K562 (cell line): ENCODE measurements at regions not wholly inside any gene's neighbourhood (a gene's known extent, or its start where the extent isn't known, plus 50 kb on each side); places are given as distances from the start of the nearest gene placed in this dataset.

Experiments
- REST ChIP-seq, 2 experiments: fragments of 450-650 bp; formaldehyde crosslinking in 1 of 2; IDR thresholded peaks; 2 replicates each; pipeline versions ENCODE4 v1.4.0 to v1.6.1; 2014 to 2020; ENCODE audit warnings: mild to moderate bottlenecking in 2 of 2, borderline replicate concordance in 1 of 2, low read depth in 1 of 2
- ZBTB2 ChIP-seq: fragments of 450-650 bp; IDR thresholded peaks from 2 replicates; pipeline ENCODE4 v1.6.1; 2016; ENCODE audit warnings: antibody characterized with exemption

GRCh38 chr9:3659647-3660046 lies 133.8 kb upstream of the RFX3 start:
- no peak for TF ChIP-seq REST (IDR thresholded peaks at IDR 0.05; ENCODE audit: borderline replicate concordance)
- no peak for TF ChIP-seq REST (CRISPR knock-in tag; IDR thresholded peaks at IDR 0.05; ENCODE audit: low read depth)
- no peak for TF ChIP-seq ZBTB2
